ENCODE measurements at regions not wholly inside any gene's neighbourhood (a gene's known extent, or its start where the extent isn't known, plus 50 kb on each side); places are given as distances from the start of the nearest gene placed in this dataset.

DNA sequence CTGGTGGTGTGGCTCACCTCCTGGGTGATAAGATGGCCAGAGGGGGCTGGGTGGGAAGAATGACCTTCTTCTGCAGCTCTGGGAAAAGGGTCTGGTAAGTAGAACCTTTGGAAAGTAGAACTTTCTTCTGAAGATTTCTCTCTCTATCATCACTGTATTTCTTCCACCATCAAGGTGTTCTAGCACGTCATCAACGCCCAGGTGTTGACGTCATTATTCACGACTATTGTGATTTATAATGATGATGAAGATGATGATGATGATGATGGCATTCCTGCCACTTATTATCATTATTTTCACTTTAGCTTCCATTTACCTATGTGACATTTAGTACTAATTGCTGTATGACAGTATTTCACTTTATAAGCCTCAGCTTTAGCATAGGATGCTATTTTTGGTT lies 525.6 kb upstream of the ADARB2 start:
- no peak overlapping the region for H3K27ac ChIP-seq
- TF ChIP-seq, protein P1, sequence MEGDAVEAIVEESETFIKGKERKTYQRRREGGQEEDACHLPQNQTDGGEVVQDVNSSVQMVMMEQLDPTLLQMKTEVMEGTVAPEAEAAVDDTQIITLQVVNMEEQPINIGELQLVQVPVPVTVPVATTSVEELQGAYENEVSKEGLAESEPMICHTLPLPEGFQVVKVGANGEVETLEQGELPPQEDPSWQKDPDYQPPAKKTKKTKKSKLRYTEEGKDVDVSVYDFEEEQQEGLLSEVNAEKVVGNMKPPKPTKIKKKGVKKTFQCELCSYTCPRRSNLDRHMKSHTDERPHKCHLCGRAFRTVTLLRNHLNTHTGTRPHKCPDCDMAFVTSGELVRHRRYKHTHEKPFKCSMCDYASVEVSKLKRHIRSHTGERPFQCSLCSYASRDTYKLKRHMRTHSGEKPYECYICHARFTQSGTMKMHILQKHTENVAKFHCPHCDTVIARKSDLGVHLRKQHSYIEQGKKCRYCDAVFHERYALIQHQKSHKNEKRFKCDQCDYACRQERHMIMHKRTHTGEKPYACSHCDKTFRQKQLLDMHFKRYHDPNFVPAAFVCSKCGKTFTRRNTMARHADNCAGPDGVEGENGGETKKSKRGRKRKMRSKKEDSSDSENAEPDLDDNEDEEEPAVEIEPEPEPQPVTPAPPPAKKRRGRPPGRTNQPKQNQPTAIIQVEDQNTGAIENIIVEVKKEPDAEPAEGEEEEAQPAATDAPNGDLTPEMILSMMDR (conservative IDR thresholded peaks at IDR 0.05): no peak
- no peak for TF ChIP-seq ZFX (IDR thresholded peaks at IDR 0.05)

DNA sequence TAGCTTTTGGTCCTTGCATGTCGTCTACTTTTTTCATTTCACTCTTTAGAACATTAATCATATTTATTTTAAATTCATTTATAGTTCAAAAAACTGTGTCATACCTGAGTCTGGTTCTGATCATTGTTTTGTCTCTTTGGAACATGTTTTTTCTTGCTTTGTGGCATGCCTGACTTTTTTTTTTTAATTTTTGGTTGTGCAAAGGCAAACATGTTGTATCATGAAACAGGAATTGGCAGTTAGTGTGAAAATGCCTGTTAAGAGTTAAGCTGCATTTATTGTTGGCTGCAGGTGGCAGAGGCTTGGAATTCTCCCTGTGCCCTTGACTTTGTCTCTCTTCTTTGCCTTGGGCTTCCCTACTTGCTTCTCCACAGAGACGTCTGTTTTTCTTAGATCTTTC lies 525.0 kb upstream of the ADARB2 start:
- no peak overlapping the region for H3K27ac ChIP-seq
- no peak for TF ChIP-seq ZFX (IDR thresholded peaks at IDR 0.05)
- TF ChIP-seq, protein P1 (conservative IDR thresholded peaks at IDR 0.05): no peak

- TF ChIP-seq ZFX (IDR thresholded peaks at IDR 0.05): no peak
- TF ChIP-seq, protein P1 (conservative IDR thresholded peaks at IDR 0.05): no peak
- no peak overlapping the region for H3K27ac ChIP-seq
Measured at GRCh38 chr10:2256241-2256640, 518.9 kb upstream of the ADARB2 start.

DNA sequence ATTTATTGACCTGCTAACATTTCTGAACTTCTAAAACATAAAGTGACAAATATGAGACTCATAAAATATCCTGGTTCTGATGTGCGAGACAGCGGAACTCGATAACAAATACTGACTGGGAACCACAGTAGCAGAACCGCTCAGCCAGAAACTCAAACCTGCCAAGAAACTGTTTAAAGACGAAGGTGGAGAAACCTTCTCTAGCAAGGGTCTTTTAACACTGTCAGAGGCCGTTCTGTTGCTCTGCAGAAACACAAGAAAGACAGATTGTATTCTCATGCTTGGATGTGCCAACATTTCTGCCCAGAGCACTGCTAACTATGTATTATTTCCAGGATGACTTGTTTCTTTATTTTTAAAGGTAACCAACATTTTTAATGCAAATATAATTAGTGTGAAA lies 514.8 kb upstream of the ADARB2 start:
- TF ChIP-seq, protein P1 (conservative IDR thresholded peaks at IDR 0.05): no peak
- TF ChIP-seq ZFX (IDR thresholded peaks at IDR 0.05): no peak
- H3K27ac ChIP-seq: no peak overlapping the region

DNA sequence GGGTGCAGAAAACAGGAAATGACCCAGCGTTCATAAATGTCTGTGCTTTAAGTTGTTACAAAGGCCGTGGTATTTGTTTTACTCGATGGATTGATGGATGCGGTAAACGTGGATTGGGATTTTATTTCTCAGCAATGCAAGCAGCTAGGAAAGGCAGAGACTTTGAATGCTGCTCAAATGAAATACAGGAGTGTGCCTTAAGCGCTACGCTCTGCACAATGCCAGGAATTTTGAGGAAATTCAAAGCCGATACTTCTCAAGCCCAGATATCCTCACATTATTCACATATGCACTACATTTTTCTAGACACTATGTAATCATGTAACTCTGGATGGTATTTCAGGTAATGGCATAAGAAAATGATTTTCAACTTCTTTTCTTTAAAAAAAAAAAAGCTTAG lies 514.3 kb upstream of the ADARB2 start:
- no peak overlapping the region for H3K27ac ChIP-seq
- TF ChIP-seq, protein P1 (conservative IDR thresholded peaks at IDR 0.05): no peak
- TF ChIP-seq ZFX (IDR thresholded peaks at IDR 0.05): no peak

DNA sequence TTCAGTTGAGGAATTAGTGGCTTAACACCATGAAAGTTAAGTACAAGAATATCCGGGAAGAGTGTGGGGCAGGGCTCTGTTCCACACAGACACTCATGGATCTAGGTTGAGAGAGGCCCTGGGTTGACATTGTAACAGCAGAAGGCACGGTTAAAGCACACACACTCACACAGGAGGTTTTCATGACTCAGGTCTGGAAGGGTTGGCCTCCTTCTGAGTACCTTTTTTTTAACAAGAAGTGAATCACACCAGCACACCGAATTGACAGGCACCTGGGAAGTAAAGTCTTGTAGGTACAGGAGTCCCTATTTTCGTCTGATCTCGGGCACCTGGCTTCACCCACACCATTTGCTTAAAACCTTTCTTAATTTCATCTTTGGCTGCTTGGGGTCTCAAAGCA lies 509.4 kb upstream of the ADARB2 start:
- TF ChIP-seq, protein P1 (conservative IDR thresholded peaks at IDR 0.05): no peak
- TF ChIP-seq ZFX (IDR thresholded peaks at IDR 0.05): no peak
- no peak overlapping the region for H3K27ac ChIP-seq

DNA sequence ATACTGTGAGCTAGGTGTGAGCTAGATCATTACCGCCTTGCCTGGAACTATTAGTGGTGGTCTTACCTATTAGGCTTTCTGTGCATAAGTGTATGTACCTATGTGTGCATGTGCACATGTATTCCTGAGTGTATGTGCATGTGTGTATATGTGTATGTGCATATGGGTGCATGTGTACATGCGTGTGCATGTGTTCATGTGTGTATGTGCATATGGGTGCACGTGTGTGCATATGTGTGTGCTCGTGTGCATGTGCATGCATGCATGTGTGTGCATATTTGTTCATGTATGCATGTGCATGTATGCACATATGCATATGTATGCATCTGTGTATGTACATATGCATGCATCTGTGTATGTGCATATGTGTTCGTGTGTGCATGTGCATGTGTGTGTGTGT lies 508.3 kb upstream of the ADARB2 start:
- TF ChIP-seq ZFX (IDR thresholded peaks at IDR 0.05): no peak
- TF ChIP-seq, protein P1 (conservative IDR thresholded peaks at IDR 0.05): no peak
- no peak overlapping the region for H3K27ac ChIP-seq

Measured in C4-2B (cell line).